Skin epidermis (tissue), 12 donors: ENCODE measurements at regions not wholly inside any gene's neighbourhood (a gene's known extent, or its start where the extent isn't known, plus 50 kb on each side); places are given as distances from the start of the nearest gene placed in this dataset.
"Not testable (repeated sequence)": the region's sequence is repeated elsewhere in the genome, so short reads cannot be mapped to it uniquely, and the experiment has no call there.

ENCODE experiments used
- H3K27ac ChIP-seq, 21 experiments: fragments of 200-600 bp; sonication (generic) in 11 of 21; one replicate each; pipeline ENCODE4 v1.5.0; 2020; ENCODE audit warnings: mild to moderate bottlenecking in 3 of 21, inconsistent platforms in 2 of 21, moderate library complexity in 2 of 21
- H3K4me3 ChIP-seq, 7 experiments: fragments of 200-600 bp; sonication (generic) in 2 of 7; one replicate each; pipeline ENCODE4 v1.5.0; 2020; ENCODE audit warnings: inconsistent platforms in 2 of 7, mild to moderate bottlenecking in 2 of 7, moderate library complexity in 1 of 7

GRCh38 chr13:90445179-90445578 lies 902.3 kb upstream of the MIR17HG start:
- Histone ChIP-seq H3K4me3 (no peak overlapping the region), H3K27ac (peak overlapping the region in 3 of 21 experiments; percentile 32 to 63 (median 59))

- H3K4me3 ChIP-seq = no peak overlapping the region
Measured at GRCh38 chr13:90447034-90447733, 900.3 kb upstream of the MIR17HG start.

GRCh38 chr13:90447734-90448101 lies 899.8 kb upstream of the MIR17HG start:
- H3K27ac ChIP-seq = no peak overlapping the region
- no peak overlapping the region for H3K4me3 ChIP-seq

More at GRCh38 chr13:90447034-90447733, 900.3 kb upstream of the MIR17HG start:
- no peak overlapping the region for H3K27ac ChIP-seq

GRCh38 chr13:90448466-90449037 lies 898.9 kb upstream of the MIR17HG start:
- Histone ChIP-seq H3K4me3 (no peak overlapping the region), H3K27ac (no peak overlapping the region)

- H3K4me3 ChIP-seq = no peak overlapping the region
- no peak overlapping the region for H3K27ac ChIP-seq
Measured at GRCh38 chr13:90453342-90453741, 894.1 kb upstream of the MIR17HG start.

- Histone ChIP-seq H3K27ac (no peak overlapping the region), H3K4me3 (no peak overlapping the region)
Measured at GRCh38 chr13:90454002-90454636, 893.4 kb upstream of the MIR17HG start.

- Histone ChIP-seq H3K4me3 (no peak overlapping the region), H3K27ac (no peak overlapping the region)
Measured at GRCh38 chr13:90455067-90455466, 892.4 kb upstream of the MIR17HG start.

- Histone ChIP-seq H3K27ac (no peak overlapping the region), H3K4me3 (no peak overlapping the region)
Measured at GRCh38 chr13:90455823-90456222, 891.7 kb upstream of the MIR17HG start.

- H3K4me3 ChIP-seq = no peak overlapping the region
Measured at GRCh38 chr13:90461398-90461797, 886.1 kb upstream of the MIR17HG start.

GRCh38 chr13:90477216-90477615 lies 870.3 kb upstream of the MIR17HG start:
- no peak overlapping the region for H3K4me3 ChIP-seq
- no peak overlapping the region for H3K27ac ChIP-seq

More at GRCh38 chr13:90461398-90461797, 886.1 kb upstream of the MIR17HG start:
- no peak overlapping the region for H3K27ac ChIP-seq

- no peak overlapping the region for H3K27ac ChIP-seq
Measured at GRCh38 chr13:90483906-90484305, 863.6 kb upstream of the MIR17HG start.

GRCh38 chr13:90485436-90485835 lies 862.1 kb upstream of the MIR17HG start:
- Histone ChIP-seq H3K27ac (no peak overlapping the region), H3K4me3 (no peak overlapping the region)

More at GRCh38 chr13:90483906-90484305, 863.6 kb upstream of the MIR17HG start:
- H3K4me3 ChIP-seq = no peak overlapping the region

- Histone ChIP-seq H3K27ac (no peak overlapping the region), H3K4me3 (no peak overlapping the region)
Measured at GRCh38 chr13:90492872-90493271, 854.6 kb upstream of the MIR17HG start.

- Histone ChIP-seq H3K4me3 (no peak overlapping the region), H3K27ac (no peak overlapping the region)
Measured at GRCh38 chr13:90493667-90494066, 853.8 kb upstream of the MIR17HG start.

GRCh38 chr13:90494849-90495248 lies 852.6 kb upstream of the MIR17HG start:
- H3K4me3 ChIP-seq, H3K27ac ChIP-seq: not testable (repeated sequence)

- H3K4me3 ChIP-seq = no peak overlapping the region
- H3K27ac ChIP-seq = no peak overlapping the region
Measured at GRCh38 chr13:90498096-90498495, 849.4 kb upstream of the MIR17HG start.

GRCh38 chr13:90498816-90499215 lies 848.7 kb upstream of the MIR17HG start:
- H3K27ac ChIP-seq = no peak overlapping the region
- H3K4me3 ChIP-seq = no peak overlapping the region

GRCh38 chr13:90500569-90500968 lies 846.9 kb upstream of the MIR17HG start:
- H3K4me3 ChIP-seq = no peak overlapping the region
- no peak overlapping the region for H3K27ac ChIP-seq

GRCh38 chr13:90502153-90502552 lies 845.3 kb upstream of the MIR17HG start:
- no peak overlapping the region for H3K27ac ChIP-seq
- no peak overlapping the region for H3K4me3 ChIP-seq

- Histone ChIP-seq H3K4me3 (no peak overlapping the region), H3K27ac (no peak overlapping the region)
Measured at GRCh38 chr13:90502762-90503161, 844.7 kb upstream of the MIR17HG start.

GRCh38 chr13:90510319-90510718 lies 837.2 kb upstream of the MIR17HG start:
- H3K4me3 ChIP-seq = no peak overlapping the region
- no peak overlapping the region for H3K27ac ChIP-seq
